OCI-LY1 (cell line): ENCODE measurements at regions not wholly inside any gene's neighbourhood (a gene's known extent, or its start where the extent isn't known, plus 50 kb on each side); places are given as distances from the start of the nearest gene placed in this dataset.

Experiments
- CTCF ChIP-seq: fragments of 200-600 bp; sonication (generic), shearing (Covaris generic); IDR thresholded peaks from 2 replicates; pipeline ENCODE4 v1.5.1; 2017; ENCODE audit warnings: mild to moderate bottlenecking, antibody characterized with exemption, low read length, moderate library complexity, mixed read lengths
- EZH2 ChIP-seq: fragments of 200-600 bp; sonication (generic), shearing (Covaris generic); IDR thresholded peaks from 2 replicates; pipeline ENCODE4 v1.8.0; 2017; ENCODE audit warnings: borderline replicate concordance, mixed run types, mild to moderate bottlenecking, antibody characterized with exemption, low read length, moderate library complexity, mixed read lengths

- TF ChIP-seq CTCF (no peak), EZH2 (no peak)
These were observed 220.9 kb downstream of the FOXG1 start for GRCh38 chr14:28987516-28987915.
